ENCODE measurements at regions not wholly inside any gene's neighbourhood (a gene's known extent, or its start where the extent isn't known, plus 50 kb on each side); places are given as distances from the start of the nearest gene placed in this dataset.

- TF ChIP-seq, protein P1, sequence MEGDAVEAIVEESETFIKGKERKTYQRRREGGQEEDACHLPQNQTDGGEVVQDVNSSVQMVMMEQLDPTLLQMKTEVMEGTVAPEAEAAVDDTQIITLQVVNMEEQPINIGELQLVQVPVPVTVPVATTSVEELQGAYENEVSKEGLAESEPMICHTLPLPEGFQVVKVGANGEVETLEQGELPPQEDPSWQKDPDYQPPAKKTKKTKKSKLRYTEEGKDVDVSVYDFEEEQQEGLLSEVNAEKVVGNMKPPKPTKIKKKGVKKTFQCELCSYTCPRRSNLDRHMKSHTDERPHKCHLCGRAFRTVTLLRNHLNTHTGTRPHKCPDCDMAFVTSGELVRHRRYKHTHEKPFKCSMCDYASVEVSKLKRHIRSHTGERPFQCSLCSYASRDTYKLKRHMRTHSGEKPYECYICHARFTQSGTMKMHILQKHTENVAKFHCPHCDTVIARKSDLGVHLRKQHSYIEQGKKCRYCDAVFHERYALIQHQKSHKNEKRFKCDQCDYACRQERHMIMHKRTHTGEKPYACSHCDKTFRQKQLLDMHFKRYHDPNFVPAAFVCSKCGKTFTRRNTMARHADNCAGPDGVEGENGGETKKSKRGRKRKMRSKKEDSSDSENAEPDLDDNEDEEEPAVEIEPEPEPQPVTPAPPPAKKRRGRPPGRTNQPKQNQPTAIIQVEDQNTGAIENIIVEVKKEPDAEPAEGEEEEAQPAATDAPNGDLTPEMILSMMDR (IDR thresholded peaks at IDR 0.05; ENCODE audit: low read depth, low read length, missing input control), result no peak
- TF ChIP-seq YY1 (IDR thresholded peaks at IDR 0.05), result no peak
- TF ChIP-seq EGR1 (IDR thresholded peaks at IDR 0.05; ENCODE audit: low read depth in 2 of 2), result no peak
- TF ChIP-seq RAD21 (IDR thresholded peaks at IDR 0.05), result peak in 1 of 2 donors; percentile 48
- no peak for TF ChIP-seq TAF1 (conservative IDR thresholded peaks at IDR 0.05)
- no peak for TF ChIP-seq FOXA1 (IDR thresholded peaks at IDR 0.05)
- TF ChIP-seq HNF4G (IDR thresholded peaks at IDR 0.05), result no peak
- TF ChIP-seq MAX (IDR thresholded peaks at IDR 0.05), result no peak
- no peak for TF ChIP-seq JUND (IDR thresholded peaks at IDR 0.05)
- TF ChIP-seq, protein P2, sequence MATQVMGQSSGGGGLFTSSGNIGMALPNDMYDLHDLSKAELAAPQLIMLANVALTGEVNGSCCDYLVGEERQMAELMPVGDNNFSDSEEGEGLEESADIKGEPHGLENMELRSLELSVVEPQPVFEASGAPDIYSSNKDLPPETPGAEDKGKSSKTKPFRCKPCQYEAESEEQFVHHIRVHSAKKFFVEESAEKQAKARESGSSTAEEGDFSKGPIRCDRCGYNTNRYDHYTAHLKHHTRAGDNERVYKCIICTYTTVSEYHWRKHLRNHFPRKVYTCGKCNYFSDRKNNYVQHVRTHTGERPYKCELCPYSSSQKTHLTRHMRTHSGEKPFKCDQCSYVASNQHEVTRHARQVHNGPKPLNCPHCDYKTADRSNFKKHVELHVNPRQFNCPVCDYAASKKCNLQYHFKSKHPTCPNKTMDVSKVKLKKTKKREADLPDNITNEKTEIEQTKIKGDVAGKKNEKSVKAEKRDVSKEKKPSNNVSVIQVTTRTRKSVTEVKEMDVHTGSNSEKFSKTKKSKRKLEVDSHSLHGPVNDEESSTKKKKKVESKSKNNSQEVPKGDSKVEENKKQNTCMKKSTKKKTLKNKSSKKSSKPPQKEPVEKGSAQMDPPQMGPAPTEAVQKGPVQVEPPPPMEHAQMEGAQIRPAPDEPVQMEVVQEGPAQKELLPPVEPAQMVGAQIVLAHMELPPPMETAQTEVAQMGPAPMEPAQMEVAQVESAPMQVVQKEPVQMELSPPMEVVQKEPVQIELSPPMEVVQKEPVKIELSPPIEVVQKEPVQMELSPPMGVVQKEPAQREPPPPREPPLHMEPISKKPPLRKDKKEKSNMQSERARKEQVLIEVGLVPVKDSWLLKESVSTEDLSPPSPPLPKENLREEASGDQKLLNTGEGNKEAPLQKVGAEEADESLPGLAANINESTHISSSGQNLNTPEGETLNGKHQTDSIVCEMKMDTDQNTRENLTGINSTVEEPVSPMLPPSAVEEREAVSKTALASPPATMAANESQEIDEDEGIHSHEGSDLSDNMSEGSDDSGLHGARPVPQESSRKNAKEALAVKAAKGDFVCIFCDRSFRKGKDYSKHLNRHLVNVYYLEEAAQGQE (IDR thresholded peaks at IDR 0.05), result no peak
- TF ChIP-seq GABPA (IDR thresholded peaks at IDR 0.05 in 1 of 2, conservative IDR thresholded peaks at IDR 0.05 in 1 of 2), result no peak
- TF ChIP-seq NR2F2 (IDR thresholded peaks at IDR 0.05), result no peak
- no peak for TF ChIP-seq ZBTB33 (IDR thresholded peaks at IDR 0.05)
These were observed 480.3 kb upstream of the GRIA3 start for GRCh38 chrX:122703762-122704161.
